HG02623 (cell line): ENCODE measurements at regions not wholly inside any gene's neighbourhood (a gene's known extent, or its start where the extent isn't known, plus 50 kb on each side); places are given as distances from the start of the nearest gene placed in this dataset.
"Not testable (repeated sequence)": the region's sequence is repeated elsewhere in the genome, so short reads cannot be mapped to it uniquely, and the experiment has no call there.

Experiments
- ATAC-seq: cut with Tn5 transposase; IDR thresholded peaks from one replicate; pipeline ENCODE4 v1.9.1; 2021; ENCODE audit warnings: moderate library complexity; ENCODE audit not compliant: unreplicated experiment

DNA sequence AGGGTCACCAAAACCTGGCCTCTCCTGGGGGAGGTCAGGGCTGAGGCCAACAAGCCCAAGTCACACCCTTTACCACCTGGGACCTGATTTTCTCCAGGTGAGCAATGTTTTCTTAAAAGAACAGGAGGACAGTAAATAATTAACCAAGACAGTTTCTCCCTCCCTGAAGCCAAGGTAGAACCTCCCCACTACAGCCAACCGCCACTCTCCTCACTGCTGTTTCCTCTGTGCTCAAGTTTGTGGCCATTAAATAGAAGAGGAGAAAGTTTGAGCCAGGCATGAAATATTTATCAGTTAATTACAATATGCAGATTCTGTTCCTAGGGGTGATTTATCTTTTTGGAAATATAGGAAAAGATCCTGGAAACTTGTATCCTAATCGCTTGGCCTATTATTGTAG is 150.6 kb upstream of the ANKRD20A1 start:
- ATAC-seq, result not testable (repeated sequence)

DNA sequence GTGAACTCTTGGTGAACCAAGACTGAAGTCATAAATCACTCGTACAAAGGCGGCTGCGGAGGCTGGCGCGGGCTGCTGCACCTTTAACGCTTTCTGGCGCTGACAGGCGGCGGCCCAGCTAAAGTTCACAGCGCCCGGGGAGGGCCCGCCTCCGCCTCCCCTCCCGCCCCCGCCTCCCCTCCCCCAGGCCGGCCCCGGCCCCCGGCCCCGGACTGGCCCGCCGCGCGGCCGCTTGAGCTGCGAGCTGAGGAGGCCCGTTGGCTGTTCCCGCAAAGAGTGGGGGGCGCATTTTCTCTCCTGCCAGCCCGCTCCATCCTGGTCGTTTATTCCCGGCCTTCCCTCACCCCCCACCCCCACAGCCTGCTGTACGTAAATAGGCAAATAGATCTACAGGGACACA is 147.3 kb upstream of the ANKRD20A1 start:
- not testable (repeated sequence) for ATAC-seq

DNA sequence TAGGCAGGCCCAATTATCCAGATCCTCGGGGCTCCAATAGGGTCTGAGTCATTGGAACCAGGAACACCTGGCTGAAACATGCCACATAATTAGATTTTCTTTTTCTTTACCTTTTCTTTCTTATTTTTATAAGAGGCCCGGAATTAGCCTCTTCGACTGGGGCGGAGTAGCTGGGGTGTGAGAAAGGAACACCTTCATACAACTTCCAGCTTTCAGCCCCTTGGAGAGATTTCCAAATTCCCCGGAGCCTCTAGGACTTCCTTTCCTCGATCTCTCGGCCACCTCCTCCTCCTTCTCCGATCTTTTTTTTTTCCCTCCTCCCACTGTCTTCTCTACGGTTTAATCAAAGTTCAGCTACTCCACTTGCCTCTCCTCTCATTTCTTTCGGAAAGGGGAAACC is 146.8 kb upstream of the ANKRD20A1 start:
- ATAC-seq, result not testable (repeated sequence)

DNA sequence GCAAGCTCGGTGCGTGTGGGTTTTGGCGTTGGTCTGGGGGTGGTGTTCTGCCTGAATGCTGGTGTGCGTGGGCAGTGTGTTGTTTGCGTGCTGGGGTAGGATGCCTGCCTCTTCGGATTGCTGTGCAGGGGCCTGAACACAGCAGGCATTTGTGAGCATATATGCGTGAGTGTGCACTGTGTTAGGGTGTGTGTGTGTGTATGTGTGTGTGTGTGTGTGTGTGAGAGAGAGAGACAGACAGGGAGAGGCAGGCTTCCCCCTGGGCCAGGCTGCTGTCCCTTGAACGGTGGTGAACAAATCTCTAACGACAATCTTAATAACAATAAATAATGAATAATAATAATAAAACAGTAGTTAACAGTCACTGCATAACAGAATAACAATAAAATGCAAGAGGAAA is 145.8 kb upstream of the ANKRD20A1 start:
- ATAC-seq, result not testable (repeated sequence)

DNA sequence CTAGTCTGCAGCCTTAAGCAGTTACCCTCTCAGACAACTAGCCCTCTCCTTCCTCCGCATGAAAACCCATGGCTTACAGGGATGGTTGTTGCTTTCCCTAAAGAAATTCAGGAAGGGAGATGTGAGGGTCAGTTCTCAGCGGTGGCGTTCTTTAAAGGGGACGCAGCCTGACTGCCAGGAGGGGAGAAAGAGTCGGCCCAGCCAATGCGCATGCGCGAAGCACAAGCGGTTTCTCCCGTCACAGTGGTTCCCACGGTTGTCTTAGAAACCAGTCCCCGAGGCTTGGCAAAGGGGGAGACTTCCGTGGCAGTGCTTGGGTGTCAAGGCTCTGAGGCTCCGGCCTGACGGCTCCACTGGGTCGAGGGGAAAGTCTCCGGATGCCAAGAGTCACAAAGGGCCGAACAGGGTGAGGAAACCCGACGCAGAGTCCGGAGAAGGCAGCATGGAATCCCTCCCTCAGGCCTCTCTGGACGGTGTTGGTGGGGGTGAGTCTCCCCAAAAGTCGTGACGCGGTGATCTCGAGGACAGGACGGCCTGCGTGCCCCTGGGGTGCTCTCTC is 140.8 kb upstream of the ANKRD20A1 start:
- ATAC-seq, result not testable (repeated sequence)

DNA sequence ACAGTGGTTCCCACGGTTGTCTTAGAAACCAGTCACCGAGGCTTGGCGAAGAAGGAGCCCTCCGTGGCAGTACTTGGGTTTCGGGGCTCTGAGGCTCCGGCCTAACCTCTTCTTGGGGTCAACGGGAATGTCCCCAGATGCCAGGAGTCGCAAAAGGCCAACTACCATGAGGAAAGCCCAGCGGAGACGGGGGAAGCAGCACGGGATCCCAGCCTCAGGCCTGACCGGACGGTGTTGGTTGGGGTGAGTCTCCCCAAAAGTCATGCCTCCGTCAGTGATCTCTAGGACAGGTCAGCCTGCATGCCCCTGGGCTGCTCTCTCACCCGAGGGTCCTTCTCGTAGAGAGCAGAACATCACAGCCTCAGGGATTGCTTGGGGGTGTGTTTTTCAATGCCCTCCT is 138.2 kb upstream of the ANKRD20A1 start:
- not testable (repeated sequence) for ATAC-seq

GRCh38 chr9:67722460-67723090 is 136.2 kb upstream of the ANKRD20A1 start:
- peak; percentile 75 for ATAC-seq

DNA sequence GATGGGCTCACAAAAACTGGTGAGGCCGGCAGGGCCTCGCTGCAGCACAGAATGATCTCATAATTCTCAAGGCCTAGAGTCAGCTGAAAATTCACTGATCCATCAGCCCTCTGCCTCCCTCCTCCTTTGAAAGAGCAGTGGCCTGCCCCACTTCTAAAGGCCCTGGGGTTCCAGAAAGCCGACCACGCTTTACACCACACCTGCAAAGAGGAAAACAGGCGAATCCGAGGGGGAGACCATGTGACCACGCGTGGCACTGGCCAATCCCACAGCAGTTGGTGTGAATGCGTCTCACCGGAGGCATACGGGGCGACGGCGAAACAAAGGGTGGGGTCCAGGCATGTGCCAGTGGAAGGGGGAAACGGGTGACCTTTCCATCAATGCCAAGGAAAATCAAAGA is 135.5 kb upstream of the ANKRD20A1 start:
- peak; percentile 50 for ATAC-seq

DNA sequence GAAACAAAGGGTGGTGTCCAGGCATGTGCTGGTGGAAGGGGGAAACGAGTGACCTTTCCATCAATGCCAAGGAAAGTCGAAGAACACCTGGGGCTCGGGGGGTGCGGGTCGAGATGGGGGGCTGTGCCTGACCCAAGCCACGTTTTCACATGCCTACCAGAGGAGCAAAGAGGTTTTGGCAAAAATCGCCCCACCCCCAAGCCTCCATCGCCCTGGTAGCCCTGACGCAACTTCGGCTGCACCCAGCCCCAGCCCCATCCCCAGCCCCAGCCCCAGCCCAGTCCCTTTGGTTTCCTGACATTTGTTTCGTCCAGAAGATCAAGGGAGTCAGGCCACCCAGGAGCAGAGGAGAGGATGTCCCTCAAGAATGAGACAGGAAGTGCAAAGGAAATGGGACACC is 133.8 kb upstream of the ANKRD20A1 start:
- not testable (repeated sequence) for ATAC-seq

DNA sequence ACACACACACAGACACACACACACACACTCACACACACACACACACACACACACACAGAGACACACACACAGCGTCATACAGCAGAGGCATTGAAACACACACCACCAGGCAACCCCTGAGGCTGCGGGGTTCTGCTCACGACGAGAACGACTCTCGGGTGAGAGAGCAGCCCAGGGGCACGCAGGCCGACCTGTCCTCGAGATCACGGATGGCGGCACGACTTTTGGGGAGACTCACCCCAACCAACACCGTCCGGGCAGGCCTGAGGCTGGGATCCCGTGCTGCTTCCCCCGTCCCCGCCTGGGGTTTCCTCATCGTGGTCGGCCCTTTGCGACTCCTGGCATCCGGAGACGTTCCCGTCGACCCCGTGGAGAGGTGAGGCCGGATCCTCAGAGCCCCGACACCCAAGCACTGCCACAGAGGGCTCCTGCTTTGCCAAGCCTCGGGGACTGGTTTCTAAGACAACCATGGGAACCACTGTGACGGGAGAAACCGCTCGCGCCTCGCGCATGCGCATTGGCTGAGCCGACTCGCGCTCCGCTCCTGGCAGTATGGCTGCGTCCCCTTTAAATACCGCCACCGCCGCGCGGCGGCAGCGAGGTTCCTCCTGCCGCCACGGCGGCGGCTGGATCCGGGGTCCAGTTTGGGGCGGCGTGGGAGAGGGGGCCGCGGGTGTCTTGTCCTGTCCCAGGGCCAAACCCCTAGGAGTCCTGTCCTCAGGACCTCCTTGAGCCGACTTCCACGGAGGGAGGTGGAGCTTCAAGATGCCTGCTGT is 132.3 kb upstream of the ANKRD20A1 start:
- ATAC-seq, result peak; percentile 47

- ATAC-seq, result not testable (repeated sequence)
Measured at GRCh38 chr9:67763133-67763532, 95.6 kb upstream of the ANKRD20A1 start.

DNA sequence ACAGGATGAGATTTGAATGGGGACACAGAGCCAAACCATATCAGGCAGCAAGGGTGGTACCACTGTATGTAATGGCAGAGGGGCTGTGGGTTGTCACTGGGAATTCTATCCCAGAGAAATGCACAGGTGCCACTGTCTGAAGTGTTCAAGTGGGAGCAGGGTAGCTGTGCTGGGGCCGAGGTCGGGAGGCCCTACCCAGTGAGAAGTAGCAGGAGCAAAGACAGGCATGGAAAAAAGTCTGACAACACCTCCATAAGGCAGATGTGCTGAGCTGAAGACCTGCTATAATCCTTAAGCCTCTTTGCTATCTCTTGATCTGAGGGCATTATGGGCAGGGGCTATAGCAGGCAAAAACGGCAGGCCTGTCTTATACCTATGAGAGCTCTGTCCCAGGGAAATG is 86.9 kb upstream of the ANKRD20A1 start:
- not testable (repeated sequence) for ATAC-seq

DNA sequence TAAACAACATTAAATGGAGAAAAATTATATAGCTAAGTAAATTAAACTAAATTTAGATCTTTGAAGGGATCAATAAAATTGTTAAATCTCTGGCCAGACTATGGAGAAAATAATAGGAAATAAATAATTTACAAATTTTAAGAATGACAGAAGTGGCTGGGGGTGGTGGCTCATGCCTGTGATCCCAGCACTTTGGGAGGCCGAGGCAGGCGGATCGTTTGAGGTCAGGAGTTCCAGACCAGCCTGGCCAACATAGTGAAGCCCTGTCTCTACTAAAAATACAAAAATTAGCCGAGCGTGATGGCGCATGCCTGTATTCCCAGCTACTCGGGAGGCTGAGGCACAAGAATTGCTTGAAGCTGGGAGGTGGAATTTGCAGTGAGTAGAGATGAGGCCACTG is 58.6 kb upstream of the ANKRD20A1 start:
- not testable (repeated sequence) for ATAC-seq
